HCT116 (cell line): ENCODE measurements at regions not wholly inside any gene's neighbourhood (a gene's known extent, or its start where the extent isn't known, plus 50 kb on each side); places are given as distances from the start of the nearest gene placed in this dataset.

ENCODE experiments used
- ATAC-seq: fragments of 200-7000 bp; cut with Tn5 transposase; 2 replicates; pipeline ENCODE4 v1.9.1; 2020; ENCODE audit warnings: mild to moderate bottlenecking, moderate library complexity
- BruUV-seq: library from RNA; stranded (reverse); fragments of 400-500 nt; replicated peaks from 2 replicates; lab custom pipeline; 2021; lab: Mats Ljungman, UMichigan
- CTCF ChIA-PET: fragments of 300-600 bp; sonication (Branson Sonifier 250); formaldehyde crosslinking; loops from one replicate; lab custom pipeline; 2021; ENCODE audit warnings: antibody characterized with exemption; lab: Charles Lee
- POLR2A ChIA-PET: fragments of 300-600, 350-600 bp; sonication (Branson Sonifier 250); formaldehyde crosslinking; loops from one replicate; lab custom pipeline; 2021; ENCODE audit warnings: antibody characterized with exemption; lab: Charles Lee
- RAD21 ChIA-PET, 2 experiments: fragments of 300-600 bp; sonication (Branson Sonifier 250); formaldehyde crosslinking; loops; one replicate each; lab custom pipeline; 2023; ENCODE audit warnings: low total read pairs in 2 of 2; ENCODE audit not compliant: uncharacterized antibody in 2 of 2, unreplicated experiment in 2 of 2, low non-redundant PET in 1 of 2; lab: Charles Lee
- DNase-seq: peaks from one replicate; pipeline ENCODE4 v3.0.0-alpha.2; 2010; ENCODE audit warnings: low read depth, low spot score
- H2AFZ ChIP-seq: fragments of 200-600 bp; shearing (Covaris generic), sonication (generic); 2 replicates; pipeline ENCODE4 v1.6.1; 2017; ENCODE audit warnings: low read depth, mixed run types, mixed read lengths, antibody characterized with exemption, low read length; ENCODE audit not compliant: poor library complexity, severe bottlenecking
- H3K27ac ChIP-seq: 2 replicates; pipeline ENCODE4 v1.5.1; 2012; ENCODE audit warnings: low read depth, low read length
- H3K27me3 ChIP-seq: fragments of 200-600 bp; sonication (generic); 2 replicates; pipeline ENCODE4 v1.6.1; 2016; ENCODE audit warnings: mixed run types, low read length, mixed read lengths; ENCODE audit not compliant: insufficient read depth
- H3K36me3 ChIP-seq, 2 experiments: fragments of 200-500 bp in 1 of 2; fragments of 200-600 bp in 1 of 2; sonication (Bioruptor generic) in 1 of 2; sonication (generic) in 1 of 2; 2 replicates each; pipeline versions ENCODE4 v1.5.1 to v1.6.1; 2014 to 2016; ENCODE audit warnings: low read length in 2 of 2, inconsistent platforms in 1 of 2, mixed read lengths in 1 of 2, mixed run types in 1 of 2; ENCODE audit not compliant: insufficient read depth in 2 of 2, control insufficient read depth in 1 of 2
- H3K4me1 ChIP-seq, 2 experiments: fragments of 200-600 bp in 1 of 2; sonication (generic) in 1 of 2; 2 replicates each; pipeline versions ENCODE4 v1.5.1 to v1.6.1; 2012 to 2017; ENCODE audit warnings: low read length in 2 of 2, inconsistent platforms in 1 of 2, mild to moderate bottlenecking in 1 of 2, mixed read lengths in 1 of 2, mixed run types in 1 of 2, moderate library complexity in 1 of 2; ENCODE audit not compliant: insufficient read depth in 2 of 2, control insufficient read depth in 1 of 2
- H3K4me2 ChIP-seq: fragments of 200-600 bp; sonication (generic); 2 replicates; pipeline ENCODE4 v1.6.1; 2017; ENCODE audit warnings: mixed run types, low read length, mixed read lengths
- H3K4me3 ChIP-seq, 2 experiments: fragments of 200-600 bp in 1 of 2; sonication (generic) in 1 of 2; replicated peaks in 1 of 2; 2 replicates each; pipeline ENCODE4 v1.5.1; 2011 to 2016; ENCODE audit warnings: low read length in 2 of 2, control low read depth in 1 of 2, low read depth in 1 of 2, mild to moderate bottlenecking in 1 of 2, mixed read lengths in 1 of 2, mixed run types in 1 of 2
- H3K79me2 ChIP-seq: fragments of 200-600 bp; sonication (generic); 2 replicates; pipeline ENCODE4 v1.6.1; 2017; ENCODE audit warnings: mild to moderate bottlenecking, mixed run types, low read length, moderate library complexity, mixed read lengths; ENCODE audit not compliant: insufficient read depth
- H3K9ac ChIP-seq: fragments of 200-600 bp; sonication (generic); 2 replicates; pipeline ENCODE4 v1.6.1; 2016; ENCODE audit warnings: low read length, mixed read lengths
- H3K9me2 ChIP-seq: fragments of 200-600 bp; sonication (generic), shearing (Covaris generic); 2 replicates; pipeline ENCODE4 v1.6.1; 2017; ENCODE audit warnings: mixed run types, mild to moderate bottlenecking, moderate library complexity; ENCODE audit not compliant: insufficient read depth
- H3K9me3 ChIP-seq, 2 experiments: fragments of 200-500 bp in 1 of 2; fragments of 200-600 bp in 1 of 2; sonication (Bioruptor generic) in 1 of 2; sonication (generic) in 1 of 2; 2 replicates each; pipeline ENCODE4 v1.6.1; 2014 to 2017; ENCODE audit warnings: low read length in 2 of 2, mixed read lengths in 2 of 2, inconsistent platforms in 1 of 2, low read depth in 1 of 2, mild to moderate bottlenecking in 1 of 2, mixed run types in 1 of 2, moderate library complexity in 1 of 2; ENCODE audit not compliant: control insufficient read depth in 1 of 2, insufficient read depth in 1 of 2
- H4K20me1 ChIP-seq: fragments of 200-600 bp; sonication (generic), shearing (Covaris generic); 2 replicates; pipeline ENCODE4 v1.6.1; 2017; ENCODE audit warnings: mixed run types, mild to moderate bottlenecking, moderate library complexity; ENCODE audit not compliant: insufficient read depth
- CEBPB ChIP-seq: IDR thresholded peaks from 2 replicates; pipeline ENCODE4 v1.6.1; 2012; ENCODE audit warnings: low read depth
- ELF1 ChIP-seq: IDR thresholded peaks from 2 replicates; pipeline ENCODE4 v1.6.1; 2012; ENCODE audit warnings: low read depth, borderline replicate concordance
- EZH2phosphoT487 ChIP-seq: fragments of 200-600 bp; IDR thresholded peaks from 2 replicates; pipeline ENCODE4 v1.6.1; 2018; ENCODE audit warnings: antibody characterized with exemption, borderline replicate concordance
- FOSL1 ChIP-seq: IDR thresholded peaks from 2 replicates; pipeline ENCODE4 v1.6.1; 2012; ENCODE audit warnings: low read depth
- POLR2AphosphoS5 ChIP-seq: IDR thresholded peaks from 2 replicates; pipeline ENCODE4 v1.6.1; 2011; ENCODE audit warnings: mild to moderate bottlenecking, low read depth, low read length, moderate library complexity
- RAD21 ChIP-seq: IDR thresholded peaks from 2 replicates; pipeline ENCODE4 v1.6.1; 2012; ENCODE audit warnings: low read depth, mild to moderate bottlenecking
- REST ChIP-seq: IDR thresholded peaks from 2 replicates; pipeline ENCODE4 v1.6.1; 2012; ENCODE audit warnings: low read depth
- SP1 ChIP-seq: IDR thresholded peaks from 2 replicates; pipeline ENCODE4 v1.6.1; 2012; ENCODE audit warnings: low read depth
- SRF ChIP-seq: IDR thresholded peaks from 2 replicates; pipeline ENCODE4 v1.6.1; 2012; ENCODE audit warnings: low read depth
- TCF7L2 ChIP-seq: IDR thresholded peaks from 2 replicates; pipeline ENCODE4 v1.7.0; 2011; ENCODE audit warnings: borderline replicate concordance, inconsistent platforms; ENCODE audit not compliant: insufficient read depth, insufficient read length; ENCODE audit errors: extremely low read depth
- YY1 ChIP-seq: IDR thresholded peaks from 2 replicates; pipeline ENCODE4 v1.6.1; 2011; ENCODE audit warnings: low read length, low read depth, moderate library complexity, mild to moderate bottlenecking; ENCODE audit not compliant: insufficient replicate concordance; ENCODE audit errors: extremely low read depth
- intact Hi-C: fragments of 100-400 bp; cut with micrococcal nuclease; formaldehyde crosslinking; loops from 2 replicates; pipeline ENCODE4 v1.10.0; 2022

DNA sequence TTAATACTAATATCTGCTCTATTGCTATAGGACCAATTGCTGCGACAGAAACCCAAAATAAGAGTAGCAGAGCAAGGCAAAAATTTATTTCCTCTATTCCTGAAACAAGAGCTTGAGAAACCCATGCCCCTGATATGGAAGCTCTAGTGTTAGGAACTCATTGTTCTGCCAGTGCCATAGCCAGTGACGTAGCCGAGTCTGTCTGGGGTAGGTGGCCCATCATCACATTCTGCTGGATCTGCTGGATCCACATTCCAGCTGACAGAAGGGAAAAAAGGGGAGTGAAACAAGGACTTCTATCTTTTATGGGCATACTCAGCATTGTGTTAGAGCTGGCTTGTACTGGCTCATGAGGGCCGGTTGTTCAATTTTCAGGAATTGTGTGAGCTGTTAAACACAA lies 248.9 kb upstream of the MON1B start:
- ChIA-PET POLR2A (no interaction called here), CTCF (no interaction called here), RAD21 (no interaction called here)
- Histone ChIP-seq H3K36me3 (no peaks in the 10 kb centered on the region), H2AFZ (no peak overlapping the region), H3K79me2 (no peaks in the 10 kb centered on the region), H3K4me1 (peaks cover 0 to 4% of the 10 kb centered on the region in 2 experiments; a peak in 2 of 4 replicates), H4K20me1 (no peaks in the 10 kb centered on the region), H3K4me2 (no peak overlapping the region), H3K4me3 (no peak overlapping the region), H3K27ac (no peak overlapping the region), H3K9me3 (no peaks in the 10 kb centered on the region), H3K27me3 (no peaks in the 10 kb centered on the region), H3K9me2 (no peaks in the 10 kb centered on the region), H3K9ac (no peak overlapping the region)
- intact Hi-C loops = no loop called here
- BruUV-seq = no TSS peak
- DNase-seq (no peak), ATAC-seq (no peak)
- TF ChIP-seq YY1 = no peak
- TF ChIP-seq SP1 = no peak
- no peak for TF ChIP-seq SRF
- TF ChIP-seq EZH2phosphoT487 = no peak
- TF ChIP-seq REST = no peak
- no peak for TF ChIP-seq RAD21
- TF ChIP-seq, all 23 proteins: peak for 0

- ATAC-seq = no peak
- POLR2A ChIA-PET = no interaction called here
- H3K27ac ChIP-seq = no peak overlapping the region
- no peak for TF ChIP-seq POLR2AphosphoS5
- TF ChIP-seq CEBPB = no peak
- TF ChIP-seq RAD21 = no peak
- TF ChIP-seq TCF7L2 = no peak
- TF ChIP-seq ELF1 = no peak
- no peak for TF ChIP-seq FOSL1
- no peak for TF ChIP-seq REST
These were observed 247.1 kb upstream of the MON1B start for GRCh38 chr16:76943921-76944320.

More at GRCh38 chr16:76943921-76944320, 247.1 kb upstream of the MON1B start:
- H3K9ac ChIP-seq = no peak overlapping the region
- H3K36me3 ChIP-seq = no peaks in the 10 kb centered on the region
- no peak overlapping the region for H3K4me3 ChIP-seq
- no peaks in the 10 kb centered on the region for H3K9me2 ChIP-seq
- no peak overlapping the region for H3K4me2 ChIP-seq
- no peaks in the 10 kb centered on the region for H4K20me1 ChIP-seq
- H3K9me3 ChIP-seq = no peaks in the 10 kb centered on the region
- RAD21 ChIA-PET = no interaction called here
- BruUV-seq = no TSS peak
- no peaks in the 10 kb centered on the region for H3K27me3 ChIP-seq
- no peaks in the 10 kb centered on the region for H3K79me2 ChIP-seq
- no peak for DNase-seq
- intact Hi-C loops = no loop called here
- CTCF ChIA-PET = no interaction called here
- no peak overlapping the region for H2AFZ ChIP-seq
- peaks cover 0 to 7% of the 10 kb centered on the region in 2 experiments; a peak in 2 of 4 replicates for H3K4me1 ChIP-seq
